HG03521 (cell line): ENCODE measurements at regions not wholly inside any gene's neighbourhood (a gene's known extent, or its start where the extent isn't known, plus 50 kb on each side); places are given as distances from the start of the nearest gene placed in this dataset.

Experiments used
- ATAC-seq: cut with Tn5 transposase; IDR thresholded peaks from one replicate; pipeline ENCODE4 v1.9.1; 2021; ENCODE audit warnings: mild to moderate bottlenecking, moderate library complexity; ENCODE audit not compliant: unreplicated experiment

GRCh38 chr7:155360495-155361345 is 63.0 kb downstream of the INSIG1 start:
- no peak for ATAC-seq

- ATAC-seq, result no peak
These were observed 63.6 kb downstream of the INSIG1 start for GRCh38 chr7:155361346-155361680.

GRCh38 chr7:155361947-155362346 is 64.3 kb downstream of the INSIG1 start:
- no peak for ATAC-seq

GRCh38 chr7:155362380-155363145 is 64.9 kb downstream of the INSIG1 start:
- no peak for ATAC-seq

- ATAC-seq, result no peak
These were observed 65.5 kb downstream of the INSIG1 start for GRCh38 chr7:155363146-155363539.

GRCh38 chr7:155363852-155364600 is 66.3 kb downstream of the INSIG1 start:
- ATAC-seq, result no peak

GRCh38 chr7:155365146-155365874 is 67.6 kb downstream of the INSIG1 start:
- no peak for ATAC-seq

GRCh38 chr7:155368894-155369600 is 71.4 kb downstream of the INSIG1 start:
- no peak for ATAC-seq

- ATAC-seq, result no peak
These were observed 72.1 kb downstream of the INSIG1 start for GRCh38 chr7:155369766-155370165.

- ATAC-seq, result no peak
These were observed 73.7 kb downstream of the INSIG1 start for GRCh38 chr7:155371331-155371883.

GRCh38 chr7:155371884-155372781 is 74.5 kb downstream of the INSIG1 start:
- ATAC-seq, result no peak

- no peak for ATAC-seq
These were observed 75.2 kb downstream of the INSIG1 start for GRCh38 chr7:155372782-155373358.

- ATAC-seq, result no peak
These were observed 75.9 kb downstream of the INSIG1 start for GRCh38 chr7:155373359-155374273.

GRCh38 chr7:155374276-155375252 is 76.9 kb downstream of the INSIG1 start:
- no peak for ATAC-seq

GRCh38 chr7:155375337-155376277 is 77.9 kb downstream of the INSIG1 start:
- ATAC-seq, result no peak
